ENCODE measurements at regions not wholly inside any gene's neighbourhood (a gene's known extent, or its start where the extent isn't known, plus 50 kb on each side); places are given as distances from the start of the nearest gene placed in this dataset.

- TF ChIP-seq CTCF (IDR thresholded peaks at IDR 0.05) (no peak), ZFX (IDR thresholded peaks at IDR 0.05; ENCODE audit: borderline replicate concordance) (no peak)
Measured at GRCh38 chr20:20926222-20926905, 179.8 kb downstream of the LINC00237 start.

Data from 22Rv1 (cell line).